Left ventricle myocardium inferior (tissue), 1 donor: ENCODE measurements at regions not wholly inside any gene's neighbourhood (a gene's known extent, or its start where the extent isn't known, plus 50 kb on each side); places are given as distances from the start of the nearest gene placed in this dataset.

ENCODE experiments used
- DNase-seq: peaks from one replicate; pipeline ENCODE4 v3.0.0-alpha.2; 2020
- H3K27ac ChIP-seq: fragments of 200-600 bp; replicated peaks from 2 replicates; pipeline ENCODE4 v1.8.0; 2021
- H3K27me3 ChIP-seq: fragments of 200-600 bp; 2 replicates; pipeline ENCODE4 v1.8.0; 2021; ENCODE audit warnings: low read depth
- H3K36me3 ChIP-seq: fragments of 200-600 bp; 2 replicates; pipeline ENCODE4 v1.8.0; 2021
- H3K4me1 ChIP-seq: fragments of 200-600 bp; 2 replicates; pipeline ENCODE4 v1.8.0; 2021
- H3K4me3 ChIP-seq: fragments of 200-600 bp; 2 replicates; pipeline ENCODE4 v1.8.0; 2021; ENCODE audit warnings: mild to moderate bottlenecking, moderate library complexity
- H3K9me3 ChIP-seq: fragments of 200-600 bp; replicated peaks from 2 replicates; pipeline ENCODE4 v1.8.0; 2021
- CTCF ChIP-seq: fragments of 200-600 bp; IDR thresholded peaks from 2 replicates; pipeline ENCODE4 v1.8.0; 2021; ENCODE audit warnings: antibody characterized with exemption, mild to moderate bottlenecking, borderline replicate concordance
- intact Hi-C: fragments of 100-400 bp; cut with micrococcal nuclease; formaldehyde crosslinking; loops from one replicate; pipeline ENCODE4 v1.11.0; 2022
- donor health status: DM: no; HTN: yes; CAD: no; lungs with severe emphysema.

- Histone ChIP-seq H3K36me3 (no peaks in the 10 kb centered on the region), H3K4me1 (no peaks in the 10 kb centered on the region), H3K27me3 (no peaks in the 10 kb centered on the region), H3K27ac (no peak overlapping the region), H3K9me3 (no peaks in the 10 kb centered on the region), H3K4me3 (no peak overlapping the region)
- TF ChIP-seq CTCF = no peak
- intact Hi-C loops = no loop called here
- no peak for DNase-seq
Measured at GRCh38 chr9:4349816-4350418, 50.0 kb upstream of the GLIS3 start.
